ENCODE measurements at regions not wholly inside any gene's neighbourhood (a gene's known extent, or its start where the extent isn't known, plus 50 kb on each side); places are given as distances from the start of the nearest gene placed in this dataset.

DNA sequence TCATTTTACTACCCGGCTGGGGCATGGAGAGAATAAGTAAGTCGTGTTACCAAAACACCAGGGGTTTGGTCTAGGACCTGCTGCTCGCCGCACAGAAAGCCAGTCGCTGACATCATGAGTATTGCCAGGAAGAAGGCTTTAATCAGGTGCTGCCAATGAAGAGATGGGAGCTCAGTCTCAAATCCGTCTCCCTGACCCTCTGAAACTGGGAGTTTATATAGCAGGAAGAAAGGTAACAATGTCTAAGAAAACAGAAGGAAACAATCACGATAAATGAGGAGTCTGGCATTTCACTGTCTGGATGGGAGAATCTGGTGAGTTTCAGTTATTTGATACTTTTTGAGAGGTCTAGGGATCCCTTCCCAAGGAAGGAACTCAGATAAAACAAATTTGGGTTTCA lies 437.9 kb upstream of the JARID2 start:
- H3K27ac ChIP-seq (ENCODE audit: control insufficient read depth, insufficient read depth), result no peak overlapping the region
- RAD21 ChIA-PET (ENCODE audit: unreplicated experiment), result no interaction called here

More for the DNA sequence above, 437.9 kb upstream of the JARID2 start:
- SMC1A ChIA-PET (ENCODE audit: uncharacterized antibody, unreplicated experiment), result no interaction called here
- Histone ChIP-seq H3K79me2 (ENCODE audit: control insufficient read depth, insufficient read depth, low read length) (no peaks in the 10 kb centered on the region), H3K9me3 (replicated peaks; ENCODE audit: control insufficient read depth, insufficient read depth, low read length) (peaks cover 4% of the 10 kb centered on the region; the same call in 2 of the 3 replicates), H3K27me3 (replicated peaks in 1 of 2; ENCODE audit: control insufficient read depth in 2 of 2, insufficient read depth in 2 of 2, low read length in 1 of 2) (no peaks in the 10 kb centered on the region; a peak in 1 of 4 replicates), H4K20me1 (ENCODE audit: control insufficient read depth, insufficient read depth) (no peaks in the 10 kb centered on the region), H3K9ac (ENCODE audit: control insufficient read depth, insufficient read depth, low read length) (no peak overlapping the region), H2AFZ (ENCODE audit: control insufficient read depth, low read depth, low read length) (no peak overlapping the region), H3K4me1 (ENCODE audit: control insufficient read depth, insufficient read depth, low read length) (no peaks in the 10 kb centered on the region), H3K4me2 (ENCODE audit: control insufficient read depth, insufficient read depth) (no peak overlapping the region), H3K36me3 (ENCODE audit: control insufficient read depth in 2 of 2, insufficient read depth in 2 of 2, low read length in 1 of 2) (no peaks in the 10 kb centered on the region), H3K4me3 (no peak overlapping the region)
- no peak for ATAC-seq
- no peak for FAIRE-seq
- DNase-seq (ENCODE audit: low read depth, low spot score), result no peak
- BruUV-seq (replicated peaks), result no TSS peak
- TF ChIP-seq RCOR1 (conservative IDR thresholded peaks at IDR 0.05; ENCODE audit: low read depth, low read length), result no peak
- TF ChIP-seq SIX5 (IDR thresholded peaks at IDR 0.05; ENCODE audit: low read depth, low read length, severe bottlenecking), result no peak
- no peak for TF ChIP-seq PML (IDR thresholded peaks at IDR 0.05; ENCODE audit: low read length)
- no peak for TF ChIP-seq SMC3 (IDR thresholded peaks at IDR 0.05; ENCODE audit: borderline replicate concordance, low read length)
- TF ChIP-seq, protein P1, sequence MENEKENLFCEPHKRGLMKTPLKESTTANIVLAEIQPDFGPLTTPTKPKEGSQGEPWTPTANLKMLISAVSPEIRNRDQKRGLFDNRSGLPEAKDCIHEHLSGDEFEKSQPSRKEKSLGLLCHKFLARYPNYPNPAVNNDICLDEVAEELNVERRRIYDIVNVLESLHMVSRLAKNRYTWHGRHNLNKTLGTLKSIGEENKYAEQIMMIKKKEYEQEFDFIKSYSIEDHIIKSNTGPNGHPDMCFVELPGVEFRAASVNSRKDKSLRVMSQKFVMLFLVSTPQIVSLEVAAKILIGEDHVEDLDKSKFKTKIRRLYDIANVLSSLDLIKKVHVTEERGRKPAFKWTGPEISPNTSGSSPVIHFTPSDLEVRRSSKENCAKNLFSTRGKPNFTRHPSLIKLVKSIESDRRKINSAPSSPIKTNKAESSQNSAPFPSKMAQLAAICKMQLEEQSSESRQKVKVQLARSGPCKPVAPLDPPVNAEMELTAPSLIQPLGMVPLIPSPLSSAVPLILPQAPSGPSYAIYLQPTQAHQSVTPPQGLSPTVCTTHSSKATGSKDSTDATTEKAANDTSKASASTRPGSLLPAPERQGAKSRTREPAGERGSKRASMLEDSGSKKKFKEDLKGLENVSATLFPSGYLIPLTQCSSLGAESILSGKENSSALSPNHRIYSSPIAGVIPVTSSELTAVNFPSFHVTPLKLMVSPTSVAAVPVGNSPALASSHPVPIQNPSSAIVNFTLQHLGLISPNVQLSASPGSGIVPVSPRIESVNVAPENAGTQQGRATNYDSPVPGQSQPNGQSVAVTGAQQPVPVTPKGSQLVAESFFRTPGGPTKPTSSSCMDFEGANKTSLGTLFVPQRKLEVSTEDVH (IDR thresholded peaks at IDR 0.05; ENCODE audit: low read depth, partially characterized antibody), result no peak
- no peak for TF ChIP-seq MYC (IDR thresholded peaks at IDR 0.05; ENCODE audit: insufficient read depth, insufficient read length, insufficient replicate concordance, low read length, severe bottlenecking)
- TF ChIP-seq ZBTB33 (IDR thresholded peaks at IDR 0.05), result no peak
- TF ChIP-seq MTA3 (IDR thresholded peaks at IDR 0.05; ENCODE audit: borderline replicate concordance, low read length), result no peak
- TF ChIP-seq RBBP5 (conservative IDR thresholded peaks at IDR 0.05), result no peak
- TF ChIP-seq SIN3A (IDR thresholded peaks at IDR 0.05; ENCODE audit: low read depth, low read length), result no peak
- TF ChIP-seq CHD4 (IDR thresholded peaks at IDR 0.05), result no peak
- TF ChIP-seq SRF (IDR thresholded peaks at IDR 0.05; ENCODE audit: low read depth in 2 of 2, low read length in 2 of 2), result no peak
- no peak for TF ChIP-seq CEBPB (IDR thresholded peaks at IDR 0.05; ENCODE audit: borderline replicate concordance in 1 of 2, low read depth in 2 of 2, low read length in 2 of 2)
- TF ChIP-seq CREM (IDR thresholded peaks at IDR 0.05; ENCODE audit: low read depth), result no peak
- TF ChIP-seq BMI1 (IDR thresholded peaks at IDR 0.05; ENCODE audit: borderline replicate concordance), result no peak
- no peak for TF ChIP-seq PAX8 (IDR thresholded peaks at IDR 0.05)
- no peak for TF ChIP-seq FOXM1 (IDR thresholded peaks at IDR 0.05; ENCODE audit: low read depth, low read length)
- TF ChIP-seq ZNF24 (IDR thresholded peaks at IDR 0.05), result no peak
- intact Hi-C loops (cut with micrococcal nuclease; ENCODE audit: unreplicated experiment) (no loop called here), in situ Hi-C loops (cut with MboI) (no loop called here)
- POLR2A ChIA-PET, result no interaction called here
- 74% methylated on average over 7 of the region's 7 CpGs for WGBS (ENCODE audit: insufficient coverage, insufficient replicate concordance, low lambda C conversion rate, missing lambda C conversion rate)
- CTCF ChIA-PET, result interaction anchor here (0.6 kb wide), 1 partner anchor 886 kb away, joined by 3 read pairs; no protein-coding TSS in a partner anchor

All from GM12878 (cell line).